ENCODE measurements at regions not wholly inside any gene's neighbourhood (a gene's known extent, or its start where the extent isn't known, plus 50 kb on each side); places are given as distances from the start of the nearest gene placed in this dataset.

DNA sequence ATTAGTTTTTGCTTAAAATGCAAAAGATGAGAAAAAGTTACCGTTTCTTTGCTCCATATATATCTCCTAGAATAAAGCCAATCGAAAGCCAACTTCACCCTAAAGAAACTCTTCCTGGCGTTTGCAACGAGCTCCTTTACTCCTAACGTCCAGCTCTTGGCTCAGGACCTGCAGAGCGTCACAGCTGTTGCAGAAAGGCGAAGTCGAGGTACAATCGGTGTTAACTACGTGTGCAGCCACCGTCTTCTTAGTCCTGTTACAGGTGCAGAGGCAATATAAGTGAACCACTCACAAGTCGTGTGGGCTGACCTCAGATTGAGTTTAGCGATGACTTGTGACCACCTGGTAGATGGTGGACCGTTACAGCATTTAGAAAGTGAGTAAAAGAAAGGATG is 113.1 kb downstream of the TRIM27 start:
- intact Hi-C loops (cut with DNase I): no loop called here
- DNase-seq (no peak), ATAC-seq (no peak)
- TF ChIP-seq, protein P1, sequence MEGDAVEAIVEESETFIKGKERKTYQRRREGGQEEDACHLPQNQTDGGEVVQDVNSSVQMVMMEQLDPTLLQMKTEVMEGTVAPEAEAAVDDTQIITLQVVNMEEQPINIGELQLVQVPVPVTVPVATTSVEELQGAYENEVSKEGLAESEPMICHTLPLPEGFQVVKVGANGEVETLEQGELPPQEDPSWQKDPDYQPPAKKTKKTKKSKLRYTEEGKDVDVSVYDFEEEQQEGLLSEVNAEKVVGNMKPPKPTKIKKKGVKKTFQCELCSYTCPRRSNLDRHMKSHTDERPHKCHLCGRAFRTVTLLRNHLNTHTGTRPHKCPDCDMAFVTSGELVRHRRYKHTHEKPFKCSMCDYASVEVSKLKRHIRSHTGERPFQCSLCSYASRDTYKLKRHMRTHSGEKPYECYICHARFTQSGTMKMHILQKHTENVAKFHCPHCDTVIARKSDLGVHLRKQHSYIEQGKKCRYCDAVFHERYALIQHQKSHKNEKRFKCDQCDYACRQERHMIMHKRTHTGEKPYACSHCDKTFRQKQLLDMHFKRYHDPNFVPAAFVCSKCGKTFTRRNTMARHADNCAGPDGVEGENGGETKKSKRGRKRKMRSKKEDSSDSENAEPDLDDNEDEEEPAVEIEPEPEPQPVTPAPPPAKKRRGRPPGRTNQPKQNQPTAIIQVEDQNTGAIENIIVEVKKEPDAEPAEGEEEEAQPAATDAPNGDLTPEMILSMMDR (IDR thresholded peaks at IDR 0.05): no peak
- Histone ChIP-seq H3K9me3 (peaks cover 0 to 6% (median 0%) of the 10 kb centered on the region in 11 donors), H3K4me3 (no peak overlapping the region), H3K27ac (no peak overlapping the region), H3K27me3 (peaks cover 38 to 100% (median 98%) of the 10 kb centered on the region in 7 donors), H3K4me1 (peaks cover 0 to 13% (median 0%) of the 10 kb centered on the region in 9 donors), H3K36me3 (no peaks in the 10 kb centered on the region)
- 2 to 4% methylated on average over 14 of the region's 14 CpGs for WGBS, 2 donors

DNA sequence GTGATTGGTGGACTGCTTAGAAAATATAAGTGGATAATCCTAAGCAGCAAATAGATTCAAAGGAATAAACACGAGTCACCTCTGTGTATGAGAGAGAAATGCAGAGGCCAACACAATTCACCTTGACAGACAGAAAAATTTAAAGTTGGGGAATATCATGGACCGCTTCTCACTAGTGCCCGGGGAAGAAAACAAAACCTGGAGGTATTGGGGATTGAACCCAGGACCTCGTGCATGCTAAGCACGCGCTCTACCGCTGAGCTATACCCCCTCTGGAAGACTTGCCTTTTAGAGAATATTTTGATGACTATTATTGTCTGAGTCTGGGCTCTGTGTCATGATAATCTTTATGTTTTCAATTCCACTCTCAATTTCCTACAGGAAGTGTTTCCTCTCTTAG is 111.9 kb downstream of the TRIM27 start:
- 1 to 2% methylated on average over 7 of the region's 7 CpGs for WGBS, 2 donors
- H3K9me3 ChIP-seq: no peaks in the 10 kb centered on the region
- TF ChIP-seq, protein P1 (IDR thresholded peaks at IDR 0.05): no peak
- intact Hi-C loops (cut with DNase I): no loop called here
- peaks cover 0 to 13% (median 0%) of the 10 kb centered on the region in 9 donors for H3K4me1 ChIP-seq
- H3K36me3 ChIP-seq: no peaks in the 10 kb centered on the region
- no peak overlapping the region for H3K4me3 ChIP-seq
- no peak overlapping the region for H3K27ac ChIP-seq
- DNase-seq (no peak), ATAC-seq (no peak)
- H3K27me3 ChIP-seq: peaks cover 38 to 100% (median 98%) of the 10 kb centered on the region in 7 donors

DNA sequence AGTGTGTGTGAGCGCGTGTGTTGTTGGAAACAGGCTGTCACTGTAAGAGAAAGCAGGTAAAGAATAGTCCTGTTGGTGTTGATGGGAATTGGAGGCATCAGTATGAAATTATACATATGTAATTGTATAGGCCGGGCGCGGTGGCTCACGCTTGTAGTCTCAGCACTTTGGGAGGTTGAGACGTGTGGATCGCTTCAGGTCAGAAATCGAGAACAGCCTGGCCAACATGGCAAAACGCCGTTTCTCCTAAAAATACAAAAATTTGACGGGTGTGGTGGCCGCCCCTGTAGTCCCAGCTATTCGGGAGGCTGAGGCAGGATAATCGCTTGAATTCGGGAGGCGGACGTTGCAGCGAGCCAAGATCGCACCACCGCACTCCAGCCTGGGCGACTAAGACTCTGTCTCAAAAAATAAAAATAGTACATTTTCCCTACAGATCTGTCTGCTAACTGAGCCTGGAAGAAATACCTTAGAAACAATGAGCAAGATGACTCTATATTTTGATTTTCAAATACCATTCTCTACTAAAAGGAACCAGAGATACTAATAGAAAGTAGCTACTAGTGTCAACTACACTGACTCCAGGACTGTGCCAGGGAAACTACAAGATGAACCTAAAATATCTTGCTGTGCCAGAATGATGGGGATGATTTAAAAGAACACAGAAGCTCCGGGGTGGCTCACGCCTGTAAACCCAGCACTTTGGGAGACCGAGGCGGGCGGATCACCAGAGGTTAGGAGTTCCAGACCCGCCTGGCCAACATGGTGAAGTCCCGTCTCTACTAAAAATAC is 110.8 kb downstream of the TRIM27 start:
- Histone ChIP-seq H3K27ac (no peak overlapping the region), H3K4me3 (no peak overlapping the region), H3K36me3 (no peaks in the 10 kb centered on the region), H3K27me3 (peaks cover 38 to 100% (median 100%) of the 10 kb centered on the region in 7 donors), H3K9me3 (no peaks in the 10 kb centered on the region), H3K4me1 (peaks cover 0 to 13% (median 0%) of the 10 kb centered on the region in 9 donors)
- ATAC-seq (no peak), DNase-seq (no peak)
- 5 to 6% methylated on average over 29 of the region's 29 CpGs for WGBS, 2 donors
- intact Hi-C loops (cut with DNase I): no loop called here
- TF ChIP-seq, protein P1 (IDR thresholded peaks at IDR 0.05): no peak

DNA sequence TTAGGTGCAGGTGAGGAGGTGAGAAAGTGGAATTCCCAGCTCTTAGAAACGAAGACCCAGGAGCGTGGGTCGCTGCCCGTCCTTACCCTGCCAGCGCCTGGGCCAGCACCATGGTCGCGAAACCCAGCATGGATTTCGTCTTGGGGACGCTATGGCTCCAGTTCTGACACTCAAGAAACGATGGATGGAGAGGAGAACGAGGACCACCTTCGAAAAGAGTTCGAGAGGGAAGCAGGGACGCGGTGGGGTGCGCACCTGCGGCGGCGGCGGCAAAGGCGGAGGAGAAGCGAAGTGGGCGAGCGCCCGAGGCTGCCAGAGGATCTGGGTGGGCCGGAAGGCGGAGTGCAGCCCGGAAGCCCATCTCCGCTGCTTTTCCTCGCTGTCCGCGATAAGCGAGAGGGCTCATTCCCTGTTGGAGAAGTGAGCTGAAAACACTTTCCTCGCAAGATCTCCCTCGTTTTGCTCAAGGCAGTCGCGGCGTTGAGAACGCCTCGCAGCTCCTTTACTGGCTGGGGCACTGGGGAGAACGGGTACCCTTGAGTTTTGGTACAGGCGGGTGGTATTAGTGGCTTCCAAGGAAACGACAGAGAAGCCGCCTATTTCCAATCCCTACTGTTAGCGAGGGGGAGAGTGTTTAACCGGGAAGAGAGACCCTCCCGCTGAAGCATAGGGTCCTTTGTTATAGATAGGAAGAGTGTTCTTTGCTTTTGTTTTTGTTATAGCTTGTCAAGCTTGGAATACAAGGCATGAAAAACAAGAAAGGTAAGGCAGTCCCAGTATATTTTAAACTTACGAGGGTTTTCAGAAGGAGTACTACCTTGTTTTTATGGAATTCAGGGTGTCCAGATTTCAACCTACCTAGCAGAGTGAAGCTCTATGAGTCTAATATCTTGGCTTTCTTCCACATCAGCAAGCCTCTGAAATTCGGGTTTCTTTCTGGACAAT is 109.5 kb downstream of the TRIM27 start:
- Histone ChIP-seq H3K36me3 (no peaks in the 10 kb centered on the region), H3K27ac (no peak overlapping the region), H3K4me3 (no peak overlapping the region), H3K4me1 (peaks cover 0 to 13% (median 0%) of the 10 kb centered on the region in 9 donors), H3K27me3 (peaks cover 32 to 100% (median 100%) of the 10 kb centered on the region in 7 donors), H3K9me3 (no peaks in the 10 kb centered on the region)
- DNase-seq (no peak), ATAC-seq (no peak)
- 1 to 3% methylated on average over 49 of the region's 49 CpGs for WGBS, 2 donors
- TF ChIP-seq, protein P1 (IDR thresholded peaks at IDR 0.05): no peak
- intact Hi-C loops (cut with DNase I): no loop called here

Measured in heart right ventricle (tissue), 16 donors.